Esophagus squamous epithelium (tissue), 4 donors: ENCODE measurements at regions not wholly inside any gene's neighbourhood (a gene's known extent, or its start where the extent isn't known, plus 50 kb on each side); places are given as distances from the start of the nearest gene placed in this dataset.
"Not testable (repeated sequence)": the region's sequence is repeated elsewhere in the genome, so short reads cannot be mapped to it uniquely, and the experiment has no call there.

Experiments
- CTCF ChIP-seq, 6 experiments: fragments of 450-650 bp in 4 of 6; fragments of 200-600 bp in 2 of 6; sonication (generic) in 2 of 6; IDR thresholded peaks; one replicate each; pipeline ENCODE4 v1.5.1; 2016 to 2019; ENCODE audit warnings: antibody characterized with exemption in 6 of 6, mild to moderate bottlenecking in 4 of 6, moderate library complexity in 4 of 6
- POLR2A ChIP-seq, 4 donors: fragments of 450-650 bp; IDR thresholded peaks; one replicate each; pipeline ENCODE4 v1.6.1; 2017; ENCODE audit warnings: antibody characterized with exemption in 4 of 4, mild to moderate bottlenecking in 4 of 4, moderate library complexity in 3 of 4

- not testable (repeated sequence) for TF ChIP-seq POLR2A, CTCF (IDR thresholded peaks at IDR 0.05)
Observed at GRCh38 chr7:101758519-101758918, 58.9 kb upstream of the CUX1 start.
